ENCODE measurements at regions not wholly inside any gene's neighbourhood (a gene's known extent, or its start where the extent isn't known, plus 50 kb on each side); places are given as distances from the start of the nearest gene placed in this dataset.

GRCh38 chr1:192005976-192006375 is 152.3 kb upstream of the RGS18 start:
- H3K27ac Mint-ChIP-seq = no peak overlapping the region
- DNase-seq (ENCODE audit: low spot score) (no peak), ATAC-seq (no peak)
- H3K4me1 Mint-ChIP-seq (ENCODE audit: low read depth in 2 of 2) = no peaks in the 10 kb centered on the region
- H3K36me3 Mint-ChIP-seq = no peaks in the 10 kb centered on the region
- no peaks in the 10 kb centered on the region for H3K27me3 Mint-ChIP-seq
- H3K4me3 Mint-ChIP-seq = no peak overlapping the region
- peaks cover 3% of the 10 kb centered on the region for H3K9me3 Mint-ChIP-seq

- DNase-seq (ENCODE audit: low spot score) = no peak
- Mint-ChIP-seq H3K4me1 (ENCODE audit: low read depth in 2 of 2) (no peaks in the 10 kb centered on the region), H3K9me3 (peaks cover 3% of the 10 kb centered on the region), H3K27me3 (no peaks in the 10 kb centered on the region), H3K27ac (no peak overlapping the region), H3K4me3 (no peak overlapping the region), H3K36me3 (no peaks in the 10 kb centered on the region)
- no peak for ATAC-seq
Measured at GRCh38 chr1:192008281-192008825, 149.9 kb upstream of the RGS18 start.

- DNase-seq (ENCODE audit: low spot score) (no peak), ATAC-seq (no peak)
- H3K4me3 Mint-ChIP-seq = no peak overlapping the region
- no peaks in the 10 kb centered on the region for H3K36me3 Mint-ChIP-seq
- no peak overlapping the region for H3K27ac Mint-ChIP-seq
- H3K9me3 Mint-ChIP-seq = peaks cover 3% of the 10 kb centered on the region
- no peaks in the 10 kb centered on the region for H3K27me3 Mint-ChIP-seq
- no peaks in the 10 kb centered on the region for H3K4me1 Mint-ChIP-seq (ENCODE audit: low read depth in 2 of 2)
Measured at GRCh38 chr1:192010406-192010805, 147.9 kb upstream of the RGS18 start.

GRCh38 chr1:192011525-192011924 is 146.7 kb upstream of the RGS18 start:
- Mint-ChIP-seq H3K9me3 (peaks cover 5% of the 10 kb centered on the region), H3K36me3 (no peaks in the 10 kb centered on the region), H3K4me1 (ENCODE audit: low read depth in 2 of 2) (no peaks in the 10 kb centered on the region), H3K27me3 (no peaks in the 10 kb centered on the region), H3K27ac (no peak overlapping the region), H3K4me3 (no peak overlapping the region)
- DNase-seq (ENCODE audit: low spot score) = no peak
- ATAC-seq = no peak

GRCh38 chr1:192022827-192023226 is 135.4 kb upstream of the RGS18 start:
- no peak overlapping the region for H3K4me3 Mint-ChIP-seq
- no peak for ATAC-seq
- no peaks in the 10 kb centered on the region for H3K4me1 Mint-ChIP-seq (ENCODE audit: low read depth in 2 of 2)
- no peak for DNase-seq (ENCODE audit: low spot score)
- H3K36me3 Mint-ChIP-seq = no peaks in the 10 kb centered on the region
- no peak overlapping the region for H3K27ac Mint-ChIP-seq
- peaks cover 19% of the 10 kb centered on the region for H3K9me3 Mint-ChIP-seq
- no peaks in the 10 kb centered on the region for H3K27me3 Mint-ChIP-seq

GRCh38 chr1:192024881-192025280 is 133.4 kb upstream of the RGS18 start:
- Mint-ChIP-seq H3K27ac (no peak overlapping the region), H3K4me1 (ENCODE audit: low read depth in 2 of 2) (no peaks in the 10 kb centered on the region), H3K27me3 (no peaks in the 10 kb centered on the region), H3K4me3 (no peak overlapping the region), H3K9me3 (peaks cover 21% of the 10 kb centered on the region), H3K36me3 (no peaks in the 10 kb centered on the region)
- DNase-seq (ENCODE audit: low spot score) = no peak
- no peak for ATAC-seq

- Mint-ChIP-seq H3K27ac (no peak overlapping the region), H3K27me3 (no peaks in the 10 kb centered on the region), H3K4me3 (no peak overlapping the region), H3K4me1 (ENCODE audit: low read depth in 2 of 2) (no peaks in the 10 kb centered on the region), H3K36me3 (peaks cover 5% of the 10 kb centered on the region), H3K9me3 (peaks cover 9% of the 10 kb centered on the region)
- ATAC-seq (no peak), DNase-seq (ENCODE audit: low spot score) (no peak)
Measured at GRCh38 chr1:192038567-192038966, 119.7 kb upstream of the RGS18 start.

GRCh38 chr1:192045131-192045530 is 113.1 kb upstream of the RGS18 start:
- Mint-ChIP-seq H3K4me1 (ENCODE audit: low read depth in 2 of 2) (no peaks in the 10 kb centered on the region), H3K36me3 (no peaks in the 10 kb centered on the region), H3K4me3 (no peak overlapping the region), H3K27me3 (no peaks in the 10 kb centered on the region), H3K27ac (no peak overlapping the region), H3K9me3 (no peaks in the 10 kb centered on the region)
- no peak for DNase-seq (ENCODE audit: low spot score)
- no peak for ATAC-seq

GRCh38 chr1:192053531-192053971 is 104.7 kb upstream of the RGS18 start:
- no peak overlapping the region for H3K27ac Mint-ChIP-seq
- H3K9me3 Mint-ChIP-seq = peaks cover 4% of the 10 kb centered on the region
- DNase-seq (ENCODE audit: low spot score) (no peak), ATAC-seq (no peak)
- H3K27me3 Mint-ChIP-seq = no peaks in the 10 kb centered on the region
- no peak overlapping the region for H3K4me3 Mint-ChIP-seq
- no peaks in the 10 kb centered on the region for H3K4me1 Mint-ChIP-seq (ENCODE audit: low read depth in 2 of 2)
- no peaks in the 10 kb centered on the region for H3K36me3 Mint-ChIP-seq

GRCh38 chr1:192057766-192058165 is 100.5 kb upstream of the RGS18 start:
- DNase-seq (ENCODE audit: low spot score) (no peak), ATAC-seq (no peak)
- H3K9me3 Mint-ChIP-seq = peaks cover under 1% of the 10 kb centered on the region
- H3K27ac Mint-ChIP-seq = no peak overlapping the region
- H3K4me3 Mint-ChIP-seq = no peak overlapping the region
- H3K4me1 Mint-ChIP-seq (ENCODE audit: low read depth in 2 of 2) = no peaks in the 10 kb centered on the region
- H3K36me3 Mint-ChIP-seq = no peaks in the 10 kb centered on the region
- no peaks in the 10 kb centered on the region for H3K27me3 Mint-ChIP-seq

- Mint-ChIP-seq H3K27me3 (no peaks in the 10 kb centered on the region), H3K4me1 (ENCODE audit: low read depth in 2 of 2) (no peaks in the 10 kb centered on the region), H3K36me3 (no peaks in the 10 kb centered on the region), H3K4me3 (no peak overlapping the region), H3K9me3 (no peaks in the 10 kb centered on the region), H3K27ac (no peak overlapping the region)
- ATAC-seq (no peak), DNase-seq (ENCODE audit: low spot score) (no peak)
Measured at GRCh38 chr1:192059407-192059806, 98.9 kb upstream of the RGS18 start.

- no peak overlapping the region for H3K4me3 Mint-ChIP-seq
- DNase-seq (ENCODE audit: low spot score) (no peak), ATAC-seq (no peak)
- no peaks in the 10 kb centered on the region for H3K4me1 Mint-ChIP-seq (ENCODE audit: low read depth in 2 of 2)
- H3K36me3 Mint-ChIP-seq = no peaks in the 10 kb centered on the region
- H3K27me3 Mint-ChIP-seq = no peaks in the 10 kb centered on the region
- no peak overlapping the region for H3K27ac Mint-ChIP-seq
- H3K9me3 Mint-ChIP-seq = no peaks in the 10 kb centered on the region
Measured at GRCh38 chr1:192061556-192061955, 96.7 kb upstream of the RGS18 start.

- Mint-ChIP-seq H3K9me3 (peaks cover 6% of the 10 kb centered on the region), H3K4me1 (ENCODE audit: low read depth in 2 of 2) (no peaks in the 10 kb centered on the region), H3K4me3 (no peak overlapping the region), H3K36me3 (no peaks in the 10 kb centered on the region), H3K27ac (no peak overlapping the region), H3K27me3 (no peaks in the 10 kb centered on the region)
- DNase-seq (ENCODE audit: low spot score) (no peak), ATAC-seq (no peak)
Measured at GRCh38 chr1:192065087-192065486, 93.2 kb upstream of the RGS18 start.

- H3K27me3 Mint-ChIP-seq = no peaks in the 10 kb centered on the region
- peaks cover 6% of the 10 kb centered on the region for H3K9me3 Mint-ChIP-seq
- H3K4me3 Mint-ChIP-seq = no peak overlapping the region
- no peaks in the 10 kb centered on the region for H3K36me3 Mint-ChIP-seq
- ATAC-seq (no peak), DNase-seq (ENCODE audit: low spot score) (no peak)
- no peaks in the 10 kb centered on the region for H3K4me1 Mint-ChIP-seq (ENCODE audit: low read depth in 2 of 2)
- no peak overlapping the region for H3K27ac Mint-ChIP-seq
Measured at GRCh38 chr1:192066202-192066601, 92.1 kb upstream of the RGS18 start.

- H3K27ac Mint-ChIP-seq = no peak overlapping the region
- no peaks in the 10 kb centered on the region for H3K36me3 Mint-ChIP-seq
- DNase-seq (ENCODE audit: low spot score) (no peak), ATAC-seq (no peak)
- no peaks in the 10 kb centered on the region for H3K27me3 Mint-ChIP-seq
- H3K4me1 Mint-ChIP-seq (ENCODE audit: low read depth in 2 of 2) = no peaks in the 10 kb centered on the region
- peaks cover 6% of the 10 kb centered on the region for H3K9me3 Mint-ChIP-seq
- H3K4me3 Mint-ChIP-seq = no peak overlapping the region
Measured at GRCh38 chr1:192067360-192067759, 90.9 kb upstream of the RGS18 start.

Measured in natural killer cell treated with Interleukin-12 subunit alpha and Interleukin-12 subunit beta and Interleukin-15 and Interleukin-18, amount 100 ng/mL, for 72 hours (primary cell).